GM23248 (cell line): ENCODE measurements at regions not wholly inside any gene's neighbourhood (a gene's known extent, or its start where the extent isn't known, plus 50 kb on each side); places are given as distances from the start of the nearest gene placed in this dataset.

Source experiments
- EZH2 ChIP-seq: fragments of 200-600 bp; sonication (generic); IDR thresholded peaks from 2 replicates; pipeline ENCODE4 v1.6.1; 2018; ENCODE audit warnings: antibody characterized with exemption, mild to moderate bottlenecking; ENCODE audit not compliant: insufficient read depth, poor library complexity, severe bottlenecking
- EZH2phosphoT487 ChIP-seq: fragments of 200-600 bp; sonication (generic); IDR thresholded peaks from 2 replicates; pipeline ENCODE4 v1.6.1; 2018; ENCODE audit warnings: antibody characterized with exemption, moderate library complexity, mild to moderate bottlenecking, low read depth; ENCODE audit not compliant: insufficient read depth

- TF ChIP-seq EZH2 (no peak), EZH2phosphoT487 (no peak)
Measured at GRCh38 chr2:190804182-190804795, 76.3 kb upstream of the GLS start.
